Vagina (tissue), 2 donors: ENCODE measurements at regions not wholly inside any gene's neighbourhood (a gene's known extent, or its start where the extent isn't known, plus 50 kb on each side); places are given as distances from the start of the nearest gene placed in this dataset.

Source experiments
- POLR2A ChIP-seq, 2 donors: fragments of 450-650 bp; IDR thresholded peaks; one replicate each; pipeline ENCODE4 v1.6.1; 2017; ENCODE audit warnings: antibody characterized with exemption in 2 of 2, mild to moderate bottlenecking in 2 of 2, moderate library complexity in 2 of 2
- TF ChIP-seq, protein P1 (sequence below), 3 experiments: fragments of 450-650 bp in 2 of 3; fragments of 200-600 bp in 1 of 3; sonication (generic) in 1 of 3; IDR thresholded peaks; one replicate each; pipeline ENCODE4 v1.5.1; 2017 to 2019; ENCODE audit warnings: antibody characterized with exemption in 3 of 3, mild to moderate bottlenecking in 2 of 3, moderate library complexity in 2 of 3

GRCh38 chr9:1732670-1733069 is 282.5 kb upstream of the SMARCA2 start:
- TF ChIP-seq, protein P1, sequence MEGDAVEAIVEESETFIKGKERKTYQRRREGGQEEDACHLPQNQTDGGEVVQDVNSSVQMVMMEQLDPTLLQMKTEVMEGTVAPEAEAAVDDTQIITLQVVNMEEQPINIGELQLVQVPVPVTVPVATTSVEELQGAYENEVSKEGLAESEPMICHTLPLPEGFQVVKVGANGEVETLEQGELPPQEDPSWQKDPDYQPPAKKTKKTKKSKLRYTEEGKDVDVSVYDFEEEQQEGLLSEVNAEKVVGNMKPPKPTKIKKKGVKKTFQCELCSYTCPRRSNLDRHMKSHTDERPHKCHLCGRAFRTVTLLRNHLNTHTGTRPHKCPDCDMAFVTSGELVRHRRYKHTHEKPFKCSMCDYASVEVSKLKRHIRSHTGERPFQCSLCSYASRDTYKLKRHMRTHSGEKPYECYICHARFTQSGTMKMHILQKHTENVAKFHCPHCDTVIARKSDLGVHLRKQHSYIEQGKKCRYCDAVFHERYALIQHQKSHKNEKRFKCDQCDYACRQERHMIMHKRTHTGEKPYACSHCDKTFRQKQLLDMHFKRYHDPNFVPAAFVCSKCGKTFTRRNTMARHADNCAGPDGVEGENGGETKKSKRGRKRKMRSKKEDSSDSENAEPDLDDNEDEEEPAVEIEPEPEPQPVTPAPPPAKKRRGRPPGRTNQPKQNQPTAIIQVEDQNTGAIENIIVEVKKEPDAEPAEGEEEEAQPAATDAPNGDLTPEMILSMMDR (IDR thresholded peaks at IDR 0.05), result no peak
- no peak for TF ChIP-seq POLR2A (IDR thresholded peaks at IDR 0.05)
